DOHH2 (cell line): ENCODE measurements at regions not wholly inside any gene's neighbourhood (a gene's known extent, or its start where the extent isn't known, plus 50 kb on each side); places are given as distances from the start of the nearest gene placed in this dataset.
"Not testable (repeated sequence)": the region's sequence is repeated elsewhere in the genome, so short reads cannot be mapped to it uniquely, and the experiment has no call there.

Experiments
- H3F3A ChIP-seq: fragments of 200-600 bp; sonication (generic), shearing (Covaris generic); 2 replicates; pipeline ENCODE4 v1.6.0; 2016; ENCODE audit warnings: antibody characterized with exemption, mild to moderate bottlenecking; ENCODE audit not compliant: control insufficient read depth, insufficient read depth
- H3K27ac ChIP-seq: fragments of 200-600 bp; sonication (generic); 2 replicates; pipeline ENCODE4 v1.5.1; 2014; ENCODE audit warnings: low read depth, mild to moderate bottlenecking, low read length, moderate library complexity
- H3K27me3 ChIP-seq: fragments of 200-600 bp; sonication (generic); 2 replicates; pipeline ENCODE4 v1.6.1; 2014; ENCODE audit warnings: mild to moderate bottlenecking, low read length, mixed read lengths; ENCODE audit not compliant: control insufficient read depth
- H3K36me3 ChIP-seq: fragments of 200-600 bp; sonication (generic); 2 replicates; pipeline ENCODE4 v1.6.1; 2014; ENCODE audit warnings: mild to moderate bottlenecking, low read length, moderate library complexity, mixed read lengths; ENCODE audit not compliant: control insufficient read depth
- H3K4me1 ChIP-seq: fragments of 200-600 bp; sonication (generic); 2 replicates; pipeline ENCODE4 v1.6.1; 2014; ENCODE audit warnings: mild to moderate bottlenecking, low read length, mixed read lengths; ENCODE audit not compliant: control insufficient read depth
- H3K4me2 ChIP-seq: fragments of 200-600 bp; sonication (generic); 2 replicates; pipeline ENCODE4 v1.6.0; 2014; ENCODE audit warnings: mild to moderate bottlenecking, low read length, moderate library complexity
- H3K4me3 ChIP-seq: fragments of 200-600 bp; sonication (generic); 2 replicates; pipeline ENCODE4 v1.5.1; 2014; ENCODE audit warnings: mild to moderate bottlenecking, low read length, mixed read lengths
- H3K79me2 ChIP-seq: fragments of 200-600 bp; sonication (generic); 2 replicates; pipeline ENCODE4 v1.6.1; 2014; ENCODE audit warnings: mild to moderate bottlenecking, low read length, mixed read lengths; ENCODE audit not compliant: control insufficient read depth
- H3K9me2 ChIP-seq: fragments of 200-600 bp; sonication (generic); replicated peaks from 2 replicates; pipeline ENCODE4 v1.6.1; 2014; ENCODE audit warnings: mild to moderate bottlenecking, low read length, mixed read lengths; ENCODE audit not compliant: control insufficient read depth
- H3K9me3 ChIP-seq: fragments of 200-600 bp; sonication (generic); 2 replicates; pipeline ENCODE4 v1.6.1; 2014; ENCODE audit warnings: antibody characterized with exemption, low read length, mixed read lengths; ENCODE audit not compliant: control insufficient read depth, insufficient read depth
- H4K20me1 ChIP-seq: fragments of 200-600 bp; sonication (generic); 2 replicates; pipeline ENCODE4 v1.6.0; 2014; ENCODE audit warnings: low read depth, mild to moderate bottlenecking, antibody characterized with exemption, low read length, moderate library complexity; ENCODE audit not compliant: control insufficient read depth, insufficient read depth
- CTCF ChIP-seq: fragments of 200-600 bp; sonication (generic); IDR thresholded peaks from one replicate; pipeline ENCODE4 v1.5.1; 2014; ENCODE audit warnings: antibody characterized with exemption, mild to moderate bottlenecking, low read depth, low read length; ENCODE audit not compliant: poor library complexity, severe bottlenecking
- EZH2phosphoT487 ChIP-seq: fragments of 200-600 bp; sonication (generic); IDR thresholded peaks from 2 replicates; pipeline ENCODE4 v1.6.1; 2017; ENCODE audit warnings: borderline replicate concordance, mild to moderate bottlenecking, antibody characterized with exemption, low read length, moderate library complexity, mixed read lengths

- Histone ChIP-seq H3K27ac (no peak overlapping the region), H3K4me3 (no peak overlapping the region), H3K9me3 (no peaks in the 10 kb centered on the region), H4K20me1 (no peaks in the 10 kb centered on the region), H3K4me2 (no peak overlapping the region), H3K27me3 (no peaks in the 10 kb centered on the region), H3K4me1 (no peaks in the 10 kb centered on the region), H3K9me2 (no peaks in the 10 kb centered on the region; the same call in 1 of the 2 replicates), H3F3A (no peaks in the 10 kb centered on the region), H3K79me2 (no peaks in the 10 kb centered on the region), H3K36me3 (no peaks in the 10 kb centered on the region)
- TF ChIP-seq EZH2phosphoT487 = no peak
- TF ChIP-seq CTCF = no peak
Measured at GRCh38 chr6:50555982-50556381, 157.3 kb upstream of the TFAP2D start.

- no peaks in the 10 kb centered on the region for H3K36me3 ChIP-seq
- H3K9me3 ChIP-seq = no peaks in the 10 kb centered on the region
- H3K27me3 ChIP-seq = no peaks in the 10 kb centered on the region
- no peaks in the 10 kb centered on the region for H3K79me2 ChIP-seq
- no peak for TF ChIP-seq EZH2phosphoT487
- no peak for TF ChIP-seq CTCF
- H3F3A ChIP-seq = no peaks in the 10 kb centered on the region
- H3K27ac ChIP-seq = no peak overlapping the region
- H3K4me3 ChIP-seq = no peak overlapping the region
- H3K4me1 ChIP-seq = no peaks in the 10 kb centered on the region
- no peaks in the 10 kb centered on the region for H3K9me2 ChIP-seq
- no peak overlapping the region for H3K4me2 ChIP-seq
- no peaks in the 10 kb centered on the region for H4K20me1 ChIP-seq
Measured at GRCh38 chr6:50565004-50565403, 148.3 kb upstream of the TFAP2D start.

DNA sequence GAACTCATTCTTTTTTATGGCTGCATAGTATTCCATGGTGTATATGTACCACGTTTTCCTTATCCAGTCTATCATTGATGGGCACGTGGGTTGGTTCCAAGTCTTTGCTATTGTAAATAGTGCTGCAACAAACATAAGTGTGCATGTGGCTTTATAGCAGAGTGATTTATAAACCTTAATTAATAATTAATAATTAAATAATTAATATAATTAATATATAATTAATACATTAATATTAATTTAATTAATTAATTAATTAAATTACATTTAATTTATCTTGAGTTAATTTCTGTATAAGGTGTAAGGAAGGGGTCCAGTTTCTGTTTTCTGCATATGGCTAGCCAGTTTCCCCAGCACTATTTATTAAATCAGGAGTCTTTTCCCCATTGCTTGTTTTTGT lies 142.1 kb upstream of the TFAP2D start:
- not testable (repeated sequence) for H3K27ac ChIP-seq, H3K4me3 ChIP-seq, H3F3A ChIP-seq, H3K27me3 ChIP-seq, H3K9me2 ChIP-seq, H3K36me3 ChIP-seq, H4K20me1 ChIP-seq, H3K79me2 ChIP-seq, H3K4me1 ChIP-seq, H3K9me3 ChIP-seq, H3K4me2 ChIP-seq

GRCh38 chr6:50585441-50586330 lies 127.6 kb upstream of the TFAP2D start:
- no peak for TF ChIP-seq EZH2phosphoT487
- TF ChIP-seq CTCF = no peak
- no peak overlapping the region for H3K4me2 ChIP-seq
- no peak overlapping the region for H3K4me3 ChIP-seq
- H3F3A ChIP-seq = no peaks in the 10 kb centered on the region
- no peaks in the 10 kb centered on the region for H3K27me3 ChIP-seq
- no peaks in the 10 kb centered on the region for H3K9me3 ChIP-seq
- H3K79me2 ChIP-seq = no peaks in the 10 kb centered on the region
- H3K36me3 ChIP-seq = no peaks in the 10 kb centered on the region
- no peaks in the 10 kb centered on the region for H4K20me1 ChIP-seq
- no peaks in the 10 kb centered on the region for H3K9me2 ChIP-seq
- no peak overlapping the region for H3K27ac ChIP-seq
- H3K4me1 ChIP-seq = no peaks in the 10 kb centered on the region
